Astrocyte (in vitro differentiated cells and primary cell): ENCODE measurements at regions not wholly inside any gene's neighbourhood (a gene's known extent, or its start where the extent isn't known, plus 50 kb on each side); places are given as distances from the start of the nearest gene placed in this dataset.

Experiments
- DNase-seq: peaks from one replicate; pipeline ENCODE4 v3.0.0-alpha.2; 2010; ENCODE audit warnings: low read depth
- FAIRE-seq: peaks from 2 replicates; lab custom pipeline; 2011; peaks lifted over from hg19 to GRCh38; lab: Jason Lieb, UNC
- H2AFZ ChIP-seq: 2 replicates; pipeline ENCODE4 v1.6.0; 2012; ENCODE audit warnings: low read depth, low read length, inconsistent platforms
- H3K27ac ChIP-seq: 2 replicates; pipeline ENCODE4 v1.5.1; 2011; ENCODE audit warnings: low read depth, low read length, inconsistent platforms
- H3K27me3 ChIP-seq: 2 replicates; pipeline ENCODE4 v1.6.0; 2011; ENCODE audit warnings: low read length, inconsistent platforms; ENCODE audit not compliant: insufficient read depth
- H3K36me3 ChIP-seq: 2 replicates; pipeline ENCODE4 v1.5.1; 2011; ENCODE audit warnings: low read length, inconsistent platforms; ENCODE audit not compliant: insufficient read depth
- H3K4me1 ChIP-seq: 2 replicates; pipeline ENCODE4 v1.5.1; 2011; ENCODE audit warnings: low read length, inconsistent platforms; ENCODE audit not compliant: insufficient read depth
- H3K4me2 ChIP-seq: 2 replicates; pipeline ENCODE4 v1.6.0; 2012; ENCODE audit warnings: low read length, inconsistent platforms
- H3K4me3 ChIP-seq: 2 replicates; pipeline ENCODE4 v1.5.1; 2011; ENCODE audit warnings: low read depth, mild to moderate bottlenecking, low read length, inconsistent platforms; ENCODE audit not compliant: insufficient read depth
- H3K79me2 ChIP-seq: 2 replicates; pipeline ENCODE4 v1.6.0; 2012; ENCODE audit warnings: mild to moderate bottlenecking, low read length, inconsistent platforms; ENCODE audit not compliant: insufficient read depth
- H3K9ac ChIP-seq: 2 replicates; pipeline ENCODE4 v1.6.0; 2012; ENCODE audit warnings: mild to moderate bottlenecking, low read length, inconsistent platforms
- H3K9me3 ChIP-seq: 2 replicates; pipeline ENCODE4 v1.5.1; 2012; ENCODE audit warnings: low read depth, mild to moderate bottlenecking, low read length, inconsistent platforms; ENCODE audit not compliant: insufficient read depth
- H4K20me1 ChIP-seq: 2 replicates; pipeline ENCODE4 v1.6.0; 2012; ENCODE audit warnings: low read length, inconsistent platforms; ENCODE audit not compliant: insufficient read depth
- H3K27ac Mint-ChIP-seq: one replicate; pipeline ENCODE4 v1.8.0; 2021; ENCODE audit warnings: mild to moderate bottlenecking, mixed read lengths; ENCODE audit not compliant: unreplicated experiment
- H3K27me3 Mint-ChIP-seq: one replicate; pipeline ENCODE4 v1.8.0; 2021; ENCODE audit warnings: low read depth, mixed read lengths; ENCODE audit not compliant: unreplicated experiment
- H3K36me3 Mint-ChIP-seq: one replicate; pipeline ENCODE4 v1.8.0; 2021; ENCODE audit warnings: low read depth, mixed read lengths; ENCODE audit not compliant: unreplicated experiment
- H3K4me1 Mint-ChIP-seq: one replicate; pipeline ENCODE4 v1.8.0; 2021; ENCODE audit warnings: low read depth, mixed read lengths; ENCODE audit not compliant: unreplicated experiment
- H3K4me3 Mint-ChIP-seq: one replicate; pipeline ENCODE4 v1.8.0; 2021; ENCODE audit warnings: mild to moderate bottlenecking, moderate library complexity, mixed read lengths; ENCODE audit not compliant: unreplicated experiment
- H3K9me3 Mint-ChIP-seq: one replicate; pipeline ENCODE4 v1.8.0; 2021; ENCODE audit warnings: mild to moderate bottlenecking, mixed read lengths; ENCODE audit not compliant: unreplicated experiment
- EZH2 ChIP-seq: IDR thresholded peaks from 2 replicates; pipeline ENCODE4 v1.6.1; 2012; ENCODE audit warnings: mild to moderate bottlenecking, low read length, inconsistent platforms; ENCODE audit not compliant: insufficient read depth
- TF ChIP-seq, protein P1 (sequence below): IDR thresholded peaks from 2 replicates; pipeline ENCODE4 v1.5.1; 2011; ENCODE audit warnings: low read depth, mild to moderate bottlenecking, inconsistent platforms, low read length, moderate library complexity; ENCODE audit not compliant: insufficient read depth

DNA sequence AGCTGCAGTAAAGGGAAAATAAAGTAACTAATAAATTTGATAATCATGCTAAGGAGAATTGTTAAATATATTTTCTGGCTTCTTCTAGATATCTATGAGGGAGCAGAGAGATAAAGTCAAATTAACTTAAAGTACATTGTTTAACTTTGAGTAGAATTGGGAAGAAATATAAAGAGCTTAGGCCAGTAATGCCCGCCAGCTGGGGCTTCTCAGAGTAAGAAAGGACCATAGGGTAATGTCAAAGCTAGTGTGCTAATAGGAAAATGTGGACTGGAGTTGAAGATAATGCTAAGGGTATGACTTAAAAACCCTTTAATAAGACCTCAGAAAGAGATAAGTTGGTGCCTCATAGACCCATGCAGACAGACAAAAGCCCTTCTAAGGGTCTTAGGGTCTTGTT, 411.6 kb upstream of the ANO3 start:
- no peaks in the 10 kb centered on the region for H3K4me1 Mint-ChIP-seq
- no peak for DNase-seq
- H3K36me3 ChIP-seq, result no peaks in the 10 kb centered on the region

DNA sequence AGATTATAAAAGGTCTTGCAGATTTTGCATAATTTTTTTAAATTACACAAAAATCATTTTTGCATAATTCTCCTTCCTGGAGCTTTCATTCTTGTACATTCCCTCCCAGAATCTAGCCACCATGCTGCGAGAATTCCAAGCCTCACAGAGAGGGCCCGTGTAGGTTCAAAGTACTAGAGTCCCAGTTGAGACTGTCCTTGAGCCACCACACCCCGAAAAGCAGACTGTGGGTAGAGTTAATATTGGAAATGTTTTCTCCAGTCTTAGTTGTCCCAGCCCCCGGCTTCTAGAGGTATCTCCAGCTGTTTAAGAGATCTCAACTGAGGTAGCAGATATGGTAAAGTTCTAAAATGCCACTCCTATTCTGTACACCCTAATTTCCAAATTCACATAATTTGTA, 407.3 kb upstream of the ANO3 start:
- FAIRE-seq (no peak), DNase-seq (no peak)
- no peaks in the 10 kb centered on the region for H4K20me1 ChIP-seq
- no peak for TF ChIP-seq EZH2
- TF ChIP-seq, protein P1, sequence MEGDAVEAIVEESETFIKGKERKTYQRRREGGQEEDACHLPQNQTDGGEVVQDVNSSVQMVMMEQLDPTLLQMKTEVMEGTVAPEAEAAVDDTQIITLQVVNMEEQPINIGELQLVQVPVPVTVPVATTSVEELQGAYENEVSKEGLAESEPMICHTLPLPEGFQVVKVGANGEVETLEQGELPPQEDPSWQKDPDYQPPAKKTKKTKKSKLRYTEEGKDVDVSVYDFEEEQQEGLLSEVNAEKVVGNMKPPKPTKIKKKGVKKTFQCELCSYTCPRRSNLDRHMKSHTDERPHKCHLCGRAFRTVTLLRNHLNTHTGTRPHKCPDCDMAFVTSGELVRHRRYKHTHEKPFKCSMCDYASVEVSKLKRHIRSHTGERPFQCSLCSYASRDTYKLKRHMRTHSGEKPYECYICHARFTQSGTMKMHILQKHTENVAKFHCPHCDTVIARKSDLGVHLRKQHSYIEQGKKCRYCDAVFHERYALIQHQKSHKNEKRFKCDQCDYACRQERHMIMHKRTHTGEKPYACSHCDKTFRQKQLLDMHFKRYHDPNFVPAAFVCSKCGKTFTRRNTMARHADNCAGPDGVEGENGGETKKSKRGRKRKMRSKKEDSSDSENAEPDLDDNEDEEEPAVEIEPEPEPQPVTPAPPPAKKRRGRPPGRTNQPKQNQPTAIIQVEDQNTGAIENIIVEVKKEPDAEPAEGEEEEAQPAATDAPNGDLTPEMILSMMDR, result no peak
- peaks cover 10% of the 10 kb centered on the region for H3K9me3 Mint-ChIP-seq
- no peaks in the 10 kb centered on the region for H3K27me3 ChIP-seq
- H3K27me3 Mint-ChIP-seq, result no peaks in the 10 kb centered on the region
- H3K4me2 ChIP-seq, result no peak overlapping the region
- no peak overlapping the region for H3K4me3 ChIP-seq
- no peak overlapping the region for H2AFZ ChIP-seq
- no peaks in the 10 kb centered on the region for H3K79me2 ChIP-seq
- H3K36me3 ChIP-seq, result no peaks in the 10 kb centered on the region
- H3K27ac ChIP-seq, result no peak overlapping the region
- no peak overlapping the region for H3K4me3 Mint-ChIP-seq
- H3K4me1 ChIP-seq, result no peaks in the 10 kb centered on the region
- H3K9me3 ChIP-seq, result no peaks in the 10 kb centered on the region
- H3K36me3 Mint-ChIP-seq, result no peaks in the 10 kb centered on the region
- peaks cover 5% of the 10 kb centered on the region for H3K4me1 Mint-ChIP-seq
- H3K27ac Mint-ChIP-seq, result no peak overlapping the region
- no peak overlapping the region for H3K9ac ChIP-seq

More for the DNA sequence above, 411.6 kb upstream of the ANO3 start:
- TF ChIP-seq EZH2, result no peak
- TF ChIP-seq, protein P1, result no peak
- Mint-ChIP-seq H3K36me3 (no peaks in the 10 kb centered on the region), H3K4me3 (no peak overlapping the region), H3K27ac (no peak overlapping the region), H3K27me3 (no peaks in the 10 kb centered on the region), H3K9me3 (peaks cover 10% of the 10 kb centered on the region)
- no peak overlapping the region for H2AFZ ChIP-seq
- H3K27ac ChIP-seq, result no peak overlapping the region
- H3K9ac ChIP-seq, result no peak overlapping the region
- H3K4me3 ChIP-seq, result no peak overlapping the region
- H3K9me3 ChIP-seq, result no peaks in the 10 kb centered on the region
- H3K4me2 ChIP-seq, result no peak overlapping the region
- no peak for FAIRE-seq
- no peaks in the 10 kb centered on the region for H3K27me3 ChIP-seq
- no peaks in the 10 kb centered on the region for H4K20me1 ChIP-seq
- H3K4me1 ChIP-seq, result no peaks in the 10 kb centered on the region
- no peaks in the 10 kb centered on the region for H3K79me2 ChIP-seq

DNA sequence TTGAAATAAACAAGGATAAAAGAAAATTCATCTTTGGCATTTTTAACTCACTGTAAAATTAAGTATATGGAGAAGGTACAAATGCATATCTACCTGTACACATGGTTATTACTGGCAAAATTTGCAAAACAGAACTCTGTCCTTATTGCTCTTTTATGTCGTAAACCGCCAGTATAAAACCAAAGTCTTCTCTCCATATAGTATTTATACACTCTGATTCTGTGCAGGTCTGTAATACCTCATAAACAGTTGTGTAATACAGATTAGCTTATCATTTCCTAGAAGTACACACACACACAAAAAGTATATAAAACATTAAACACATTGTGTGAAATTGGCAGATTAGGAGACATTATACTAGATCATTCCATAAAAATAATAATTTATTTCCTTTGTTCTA, 406.6 kb upstream of the ANO3 start:
- no peak overlapping the region for H3K4me2 ChIP-seq
- Mint-ChIP-seq H3K9me3 (peaks cover 10% of the 10 kb centered on the region), H3K4me3 (no peak overlapping the region), H3K4me1 (peaks cover 5% of the 10 kb centered on the region), H3K27me3 (no peaks in the 10 kb centered on the region), H3K27ac (no peak overlapping the region), H3K36me3 (no peaks in the 10 kb centered on the region)
- H2AFZ ChIP-seq, result no peak overlapping the region
- H3K9me3 ChIP-seq, result no peaks in the 10 kb centered on the region
- H3K27ac ChIP-seq, result no peak overlapping the region
- H3K36me3 ChIP-seq, result no peaks in the 10 kb centered on the region
- no peaks in the 10 kb centered on the region for H4K20me1 ChIP-seq
- no peaks in the 10 kb centered on the region for H3K4me1 ChIP-seq
- DNase-seq (no peak), FAIRE-seq (no peak)
- TF ChIP-seq EZH2, result no peak
- TF ChIP-seq, protein P1, result no peak
- H3K9ac ChIP-seq, result no peak overlapping the region
- no peaks in the 10 kb centered on the region for H3K79me2 ChIP-seq
- no peak overlapping the region for H3K4me3 ChIP-seq
- H3K27me3 ChIP-seq, result no peaks in the 10 kb centered on the region
